GM23338 (cell line): ENCODE measurements at regions not wholly inside any gene's neighbourhood (a gene's known extent, or its start where the extent isn't known, plus 50 kb on each side); places are given as distances from the start of the nearest gene placed in this dataset.
"Not testable (repeated sequence)": the region's sequence is repeated elsewhere in the genome, so short reads cannot be mapped to it uniquely, and the experiment has no call there.

ENCODE experiments used
- ATAC-seq: fragments of 200-7000 bp; cut with Tn5 transposase; 3 replicates; pipeline ENCODE4 v1.9.1; 2020
- DNase-seq: peaks from one replicate; pipeline ENCODE4 v3.0.0-alpha.2; 2015; ENCODE audit warnings: low spot score
- H2AFZ ChIP-seq: fragments of 200-600 bp; sonication (generic); 2 replicates; pipeline ENCODE4 v1.8.0; 2016; ENCODE audit warnings: antibody characterized with exemption, mild to moderate bottlenecking, moderate library complexity
- H3F3A ChIP-seq: fragments of 200-600 bp; sonication (generic); replicated peaks from 2 replicates; pipeline ENCODE4 v1.8.0; 2017; ENCODE audit warnings: antibody characterized with exemption, mixed run types, low read depth
- H3K27ac ChIP-seq: fragments of 200-600 bp; sonication (generic); 2 replicates; pipeline ENCODE4 v1.6.1; 2016; ENCODE audit warnings: low read depth
- H3K27me3 ChIP-seq: fragments of 200-600 bp; sonication (generic); 2 replicates; pipeline ENCODE4 v1.8.0; 2016; ENCODE audit warnings: mild to moderate bottlenecking, mixed run types, moderate library complexity; ENCODE audit not compliant: insufficient read depth
- H3K36me3 ChIP-seq: fragments of 200-600 bp; sonication (generic); 2 replicates; pipeline ENCODE4 v1.8.0; 2016; ENCODE audit warnings: mild to moderate bottlenecking; ENCODE audit not compliant: insufficient read depth
- H3K4me1 ChIP-seq: fragments of 200-600 bp; sonication (generic); 2 replicates; pipeline ENCODE4 v1.8.0; 2016; ENCODE audit warnings: mild to moderate bottlenecking, moderate library complexity; ENCODE audit not compliant: insufficient read depth
- H3K4me2 ChIP-seq: fragments of 200-600 bp; sonication (generic); 2 replicates; pipeline ENCODE4 v1.7.1; 2017; ENCODE audit warnings: mixed run types
- H3K4me3 ChIP-seq: fragments of 200-600 bp; sonication (generic); 2 replicates; pipeline ENCODE4 v1.6.1; 2016; ENCODE audit warnings: mixed run types
- H3K79me2 ChIP-seq: fragments of 200-600 bp; sonication (generic); replicated peaks from 2 replicates; pipeline ENCODE4 v1.8.0; 2017; ENCODE audit warnings: mild to moderate bottlenecking; ENCODE audit not compliant: insufficient read depth
- H3K9me2 ChIP-seq: fragments of 200-600 bp; sonication (generic); 2 replicates; pipeline ENCODE4 v1.8.0; 2017; ENCODE audit not compliant: insufficient read depth
- H4K20me1 ChIP-seq: fragments of 200-600 bp; sonication (generic); replicated peaks from 2 replicates; pipeline ENCODE4 v1.8.0; 2017; ENCODE audit warnings: mild to moderate bottlenecking; ENCODE audit not compliant: insufficient read depth
- H3K27ac Mint-ChIP-seq: 2 replicates; pipeline ENCODE4 v1.8.0; 2020; ENCODE audit warnings: inconsistent platforms, mild to moderate bottlenecking, moderate library complexity, mixed read lengths
- H3K27me3 Mint-ChIP-seq: 3 replicates; pipeline ENCODE4 v1.8.0; 2022; ENCODE audit warnings: low read depth, mild to moderate bottlenecking, moderate library complexity, mixed read lengths, inconsistent platforms; ENCODE audit not compliant: insufficient read depth, poor library complexity
- H3K36me3 Mint-ChIP-seq: 3 replicates; pipeline ENCODE4 v1.8.0; 2021; ENCODE audit warnings: low read depth, mild to moderate bottlenecking, inconsistent platforms, moderate library complexity, mixed read lengths
- H3K4me1 Mint-ChIP-seq: 3 replicates; pipeline ENCODE4 v1.8.0; 2020; ENCODE audit warnings: mild to moderate bottlenecking, inconsistent platforms, mixed read lengths
- H3K4me3 Mint-ChIP-seq: 3 replicates; pipeline ENCODE4 v1.8.0; 2021; ENCODE audit warnings: moderate library complexity, mild to moderate bottlenecking, inconsistent platforms, mixed read lengths
- H3K9me3 Mint-ChIP-seq: 3 replicates; pipeline ENCODE4 v1.8.0; 2020; ENCODE audit warnings: moderate library complexity, mild to moderate bottlenecking, inconsistent platforms, mixed read lengths
- REST ChIP-seq: IDR thresholded peaks from one replicate; pipeline ENCODE4 v1.6.1; 2018; ENCODE audit warnings: antibody characterized with exemption; ENCODE audit not compliant: unreplicated experiment
- ZNF114 ChIP-seq: fragments of 250-450 bp; sonication (Bioruptor Pico); IDR thresholded peaks from 2 replicates; pipeline ENCODE4 v1.5.0; 2020; ENCODE audit warnings: mild to moderate bottlenecking, moderate library complexity
- TF ChIP-seq, protein P1 (sequence below), 2 experiments: fragments of 200-600 bp in 1 of 2; sonication (generic) in 1 of 2; conservative IDR thresholded peaks; 2 replicates each; pipeline versions ENCODE4 v1.5.1 to v1.6.1; 2016 to 2017; ENCODE audit warnings: antibody characterized with exemption in 2 of 2, low read depth in 2 of 2, mild to moderate bottlenecking in 2 of 2, moderate library complexity in 1 of 2

- H3K4me1 ChIP-seq, result peaks cover 28% of the 10 kb centered on the region
- H4K20me1 ChIP-seq, result no peaks in the 10 kb centered on the region
- Mint-ChIP-seq H3K27me3 (peaks cover 4% of the 10 kb centered on the region), H3K4me3 (no peak overlapping the region), H3K4me1 (peaks cover 42% of the 10 kb centered on the region), H3K36me3 (peaks cover 47% of the 10 kb centered on the region), H3K9me3 (peaks cover 9% of the 10 kb centered on the region; the same call in 1 of the 3 replicates), H3K27ac (peak overlapping the region; percentile 13; the same call in 1 of the 2 replicates)
- H3K4me2 ChIP-seq, result 0 out of 2 replicates have a peak overlapping the region, but pooled peaks have one; percentile 30
- H3K79me2 ChIP-seq, result peaks cover 45% of the 10 kb centered on the region
- ATAC-seq (peak; percentile 93), DNase-seq (peak; percentile 83)
- TF ChIP-seq REST (no peak), ZNF114 (no peak)
- TF ChIP-seq, protein P1, sequence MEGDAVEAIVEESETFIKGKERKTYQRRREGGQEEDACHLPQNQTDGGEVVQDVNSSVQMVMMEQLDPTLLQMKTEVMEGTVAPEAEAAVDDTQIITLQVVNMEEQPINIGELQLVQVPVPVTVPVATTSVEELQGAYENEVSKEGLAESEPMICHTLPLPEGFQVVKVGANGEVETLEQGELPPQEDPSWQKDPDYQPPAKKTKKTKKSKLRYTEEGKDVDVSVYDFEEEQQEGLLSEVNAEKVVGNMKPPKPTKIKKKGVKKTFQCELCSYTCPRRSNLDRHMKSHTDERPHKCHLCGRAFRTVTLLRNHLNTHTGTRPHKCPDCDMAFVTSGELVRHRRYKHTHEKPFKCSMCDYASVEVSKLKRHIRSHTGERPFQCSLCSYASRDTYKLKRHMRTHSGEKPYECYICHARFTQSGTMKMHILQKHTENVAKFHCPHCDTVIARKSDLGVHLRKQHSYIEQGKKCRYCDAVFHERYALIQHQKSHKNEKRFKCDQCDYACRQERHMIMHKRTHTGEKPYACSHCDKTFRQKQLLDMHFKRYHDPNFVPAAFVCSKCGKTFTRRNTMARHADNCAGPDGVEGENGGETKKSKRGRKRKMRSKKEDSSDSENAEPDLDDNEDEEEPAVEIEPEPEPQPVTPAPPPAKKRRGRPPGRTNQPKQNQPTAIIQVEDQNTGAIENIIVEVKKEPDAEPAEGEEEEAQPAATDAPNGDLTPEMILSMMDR (conservative IDR thresholded peaks at IDR 0.05; ENCODE audit: low read depth in 2 of 2), result peak; percentile 58 to 86
- no peak overlapping the region for H3K4me3 ChIP-seq
- no peaks in the 10 kb centered on the region for H3F3A ChIP-seq
- H2AFZ ChIP-seq, result no peak overlapping the region
- no peaks in the 10 kb centered on the region for H3K27me3 ChIP-seq
- no peaks in the 10 kb centered on the region for H3K36me3 ChIP-seq
- no peaks in the 10 kb centered on the region for H3K9me2 ChIP-seq
- H3K27ac ChIP-seq, result peak overlapping the region; percentile 85
Measured at GRCh38 chr4:151489462-151490203, 80.7 kb downstream of the FHIP1A start.

DNA sequence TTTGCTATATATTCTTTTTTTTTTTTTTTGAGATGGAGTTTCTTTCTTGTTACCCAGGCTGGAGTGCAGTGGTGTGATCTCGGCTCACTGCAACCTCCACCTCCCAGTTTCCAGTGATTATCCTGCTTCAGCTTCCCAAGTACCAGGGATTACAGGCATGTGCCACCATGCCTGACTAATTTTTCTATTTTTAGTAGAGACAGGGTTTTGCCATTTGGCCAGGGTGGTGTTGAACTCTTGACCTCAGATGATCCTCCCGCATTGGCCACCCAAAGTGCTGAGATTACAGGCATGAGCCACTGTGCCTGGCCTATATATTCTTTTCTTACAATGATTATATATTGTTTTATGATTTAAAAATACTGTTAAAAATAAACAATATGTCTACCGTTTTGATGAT, 86.6 kb downstream of the FHIP1A start:
- H3K27me3 Mint-ChIP-seq, H3K4me1 Mint-ChIP-seq, H3K9me2 ChIP-seq, H3K4me1 ChIP-seq, H3K4me3 ChIP-seq, H3K36me3 ChIP-seq, H3F3A ChIP-seq, H3K27me3 ChIP-seq, ATAC-seq, H3K4me2 ChIP-seq, H4K20me1 ChIP-seq, H3K4me3 Mint-ChIP-seq, H3K27ac ChIP-seq, DNase-seq, H2AFZ ChIP-seq, H3K9me3 Mint-ChIP-seq, H3K27ac Mint-ChIP-seq: not testable (repeated sequence)
- H3K79me2 ChIP-seq, result peaks cover 55% of the 10 kb centered on the region
- H3K36me3 Mint-ChIP-seq, result peaks cover 29% of the 10 kb centered on the region

GRCh38 chr4:151511548-151511947, 102.6 kb downstream of the FHIP1A start:
- H3K4me1 ChIP-seq, H3K27ac Mint-ChIP-seq, H4K20me1 ChIP-seq, H2AFZ ChIP-seq, H3K4me2 ChIP-seq, H3K27me3 ChIP-seq, ATAC-seq, H3K27me3 Mint-ChIP-seq, H3K27ac ChIP-seq, H3K4me3 ChIP-seq, H3K4me1 Mint-ChIP-seq, H3K4me3 Mint-ChIP-seq, H3F3A ChIP-seq, H3K9me2 ChIP-seq, DNase-seq: not testable (repeated sequence)
- peaks cover 33% of the 10 kb centered on the region for H3K9me3 Mint-ChIP-seq
- peaks cover 54% of the 10 kb centered on the region for H3K36me3 Mint-ChIP-seq
- Histone ChIP-seq H3K36me3 (peaks cover 11% of the 10 kb centered on the region), H3K79me2 (peaks cover 14% of the 10 kb centered on the region; the same call in 1 of the 2 replicates)
